GM18498 (cell line): ENCODE measurements at regions not wholly inside any gene's neighbourhood (a gene's known extent, or its start where the extent isn't known, plus 50 kb on each side); places are given as distances from the start of the nearest gene placed in this dataset.
"Not testable (repeated sequence)": the region's sequence is repeated elsewhere in the genome, so short reads cannot be mapped to it uniquely, and the experiment has no call there.

Experiments
- ATAC-seq: cut with Tn5 transposase; IDR thresholded peaks from one replicate; pipeline ENCODE4 v1.9.1; 2021; ENCODE audit warnings: mild to moderate bottlenecking, moderate library complexity; ENCODE audit not compliant: unreplicated experiment

- no peak for ATAC-seq
These were observed 905.2 kb downstream of the TRAM1L1 start for GRCh38 chr4:116180157-116180601.

GRCh38 chr4:116151371-116151770, 934.0 kb downstream of the TRAM1L1 start:
- not testable (repeated sequence) for ATAC-seq

- no peak for ATAC-seq
These were observed 935.2 kb downstream of the TRAM1L1 start for GRCh38 chr4:116150152-116150551.

- no peak for ATAC-seq
These were observed 942.2 kb downstream of the TRAM1L1 start for GRCh38 chr4:116143198-116143597.

GRCh38 chr4:116132946-116133345, 952.4 kb downstream of the TRAM1L1 start:
- ATAC-seq: no peak

GRCh38 chr4:116126794-116127193, 958.6 kb downstream of the TRAM1L1 start:
- ATAC-seq: no peak

DNA sequence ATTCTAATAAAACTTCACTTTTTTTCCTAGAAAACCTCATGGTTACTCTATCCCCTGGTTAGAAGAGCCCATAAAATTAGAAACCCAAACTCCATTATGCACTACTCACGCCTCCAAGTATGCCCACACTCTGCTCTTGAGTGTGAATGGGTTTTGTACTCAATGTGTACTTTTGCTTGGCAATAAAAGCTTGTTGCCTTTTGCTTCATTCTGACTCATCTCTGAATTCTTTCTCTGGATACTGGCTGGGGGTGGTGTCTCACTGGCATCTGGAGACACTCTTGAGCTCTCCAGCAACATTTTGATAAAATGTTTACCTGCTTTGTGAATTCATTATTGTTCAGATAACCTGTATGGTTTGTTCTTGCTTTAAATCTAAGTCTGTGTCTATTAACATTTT, 963.3 kb downstream of the TRAM1L1 start:
- ATAC-seq: no peak

DNA sequence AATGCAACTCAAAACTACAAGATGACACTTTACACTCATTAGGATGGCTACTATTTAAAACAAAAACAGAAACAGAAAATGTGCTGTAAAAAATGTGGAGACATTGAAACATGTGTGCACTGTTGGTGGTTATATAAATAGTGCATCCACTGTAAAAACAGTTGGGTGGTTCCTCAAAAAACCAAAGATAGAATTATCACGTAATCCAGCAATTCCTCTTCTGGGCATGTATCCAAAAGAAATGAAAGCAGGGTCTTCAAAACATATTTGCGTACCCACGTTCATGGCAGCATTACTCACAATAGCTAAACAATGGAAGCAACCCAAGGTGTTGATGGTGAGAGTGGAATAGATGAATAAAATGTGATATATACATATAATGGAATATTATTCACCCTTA, 967.2 kb downstream of the TRAM1L1 start:
- no peak for ATAC-seq

GRCh38 chr4:116112861-116113260, 972.5 kb downstream of the TRAM1L1 start:
- ATAC-seq: not testable (repeated sequence)

GRCh38 chr4:116110713-116111112, 974.7 kb downstream of the TRAM1L1 start:
- no peak for ATAC-seq

- no peak for ATAC-seq
These were observed 976.8 kb downstream of the TRAM1L1 start for GRCh38 chr4:116108606-116109005.

DNA sequence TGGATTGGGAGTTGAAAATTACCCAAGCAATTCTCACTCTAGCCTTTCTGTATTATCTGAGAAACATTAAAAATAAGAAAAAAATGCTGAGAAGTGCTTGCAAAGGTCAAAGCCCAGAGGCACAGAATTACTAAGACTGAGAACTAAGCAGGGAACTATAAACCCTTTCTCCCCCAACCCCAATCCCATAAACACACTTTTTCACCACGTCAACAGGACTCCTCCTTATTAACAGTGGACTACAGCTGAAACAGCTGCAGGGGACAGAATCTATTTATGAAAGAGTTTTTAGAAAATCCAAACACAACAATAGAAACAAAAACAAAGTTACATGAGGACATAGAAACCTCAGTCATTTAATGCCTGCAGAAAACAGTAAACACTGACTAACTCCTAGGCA, 984.1 kb downstream of the TRAM1L1 start:
- ATAC-seq: no peak

GRCh38 chr4:116099596-116099995, 985.8 kb downstream of the TRAM1L1 start:
- no peak for ATAC-seq

- not testable (repeated sequence) for ATAC-seq
These were observed 983.9 kb upstream of the NDST4 start for GRCh38 chr4:116097353-116097752.

GRCh38 chr4:116092961-116093360, 979.5 kb upstream of the NDST4 start:
- ATAC-seq: no peak

- no peak for ATAC-seq
These were observed 975.4 kb upstream of the NDST4 start for GRCh38 chr4:116088771-116089170.

DNA sequence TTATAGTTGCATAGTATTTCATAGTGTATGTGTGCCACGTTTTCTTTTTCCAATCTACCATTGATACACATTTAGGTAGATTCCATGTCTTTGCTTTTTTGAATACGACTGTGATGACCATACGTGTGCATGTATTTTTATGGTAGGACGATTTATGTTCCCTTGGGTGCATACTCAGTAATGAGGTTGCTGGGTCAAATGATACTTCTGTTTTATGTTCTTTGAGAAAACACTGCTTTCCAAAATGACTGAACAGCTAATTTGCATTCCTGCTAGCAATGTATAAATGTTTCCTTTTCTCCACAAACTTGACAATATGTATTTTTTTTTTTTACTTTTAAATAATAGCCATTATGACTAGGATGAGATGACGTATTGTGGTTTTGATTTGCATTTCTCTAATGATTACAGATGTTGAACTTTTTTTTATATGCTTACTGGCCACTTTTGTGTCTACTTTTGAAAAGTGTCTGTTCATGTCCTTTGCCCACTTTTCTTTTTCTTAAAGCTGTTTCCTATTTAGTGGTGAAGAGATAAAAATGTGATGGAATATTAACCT, 969.5 kb upstream of the NDST4 start:
- ATAC-seq: no peak

DNA sequence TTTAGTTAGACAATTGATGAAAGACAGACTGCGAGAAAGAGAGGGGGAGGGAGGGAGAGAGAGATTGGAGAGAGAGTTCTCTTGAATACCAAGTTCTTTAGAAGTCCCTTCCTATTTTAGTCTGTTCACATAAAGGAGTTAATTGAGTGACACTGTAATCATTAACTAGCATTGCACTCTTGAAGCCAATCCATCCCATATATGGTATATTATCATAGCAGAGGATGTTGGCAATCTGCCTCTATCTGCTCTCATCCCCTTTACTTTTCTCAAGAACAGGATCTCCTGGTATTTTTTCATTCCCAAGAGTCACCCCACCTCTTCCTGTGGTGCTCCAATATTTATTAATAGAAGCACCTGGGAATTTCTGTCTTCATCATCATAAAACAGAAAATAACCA, 959.6 kb upstream of the NDST4 start:
- no peak for ATAC-seq

- ATAC-seq: no peak
These were observed 956.9 kb upstream of the NDST4 start for GRCh38 chr4:116070283-116070682.

DNA sequence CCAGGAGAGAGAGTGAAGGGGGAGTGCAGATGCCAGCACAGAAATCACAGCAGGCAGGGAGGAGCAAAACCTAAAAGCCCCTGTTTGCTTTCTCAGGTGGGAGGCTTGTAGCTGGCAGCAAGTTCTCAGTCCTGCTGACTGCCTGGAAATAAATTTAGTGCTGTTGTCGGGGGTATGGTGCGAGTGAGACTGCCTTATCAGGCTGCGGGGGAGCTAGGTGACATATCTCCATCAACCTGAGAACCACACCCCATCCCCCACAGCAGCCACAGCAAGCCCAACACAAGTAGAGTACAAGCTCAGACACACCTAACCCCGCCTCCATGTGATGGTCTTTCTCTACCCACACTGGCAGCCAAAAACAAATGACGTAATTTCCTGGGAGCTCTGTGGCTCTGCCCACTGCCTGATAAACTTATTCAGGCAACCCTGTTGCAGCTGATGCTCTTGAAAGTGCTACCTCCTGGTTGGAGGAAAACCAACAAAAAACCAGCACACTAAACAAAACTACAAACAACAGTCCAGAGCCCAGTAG, 953.4 kb upstream of the NDST4 start:
- no peak for ATAC-seq

GRCh38 chr4:116064331-116064730, 950.9 kb upstream of the NDST4 start:
- no peak for ATAC-seq

- ATAC-seq: no peak
These were observed 945.9 kb upstream of the NDST4 start for GRCh38 chr4:116059361-116059760.

- ATAC-seq: no peak
These were observed 944.7 kb upstream of the NDST4 start for GRCh38 chr4:116058129-116058528.
